Psoas muscle (tissue), 7 donors: ENCODE measurements at regions not wholly inside any gene's neighbourhood (a gene's known extent, or its start where the extent isn't known, plus 50 kb on each side); places are given as distances from the start of the nearest gene placed in this dataset.

Source experiments
- ATAC-seq, 4 donors: fragments of 200-7000 bp; cut with Tn5 transposase; one replicate each; pipeline ENCODE4 v1.9.1; 2020; ENCODE audit warnings: moderate library complexity in 3 of 4, mild to moderate bottlenecking in 2 of 4
- DNase-seq, 2 donors: peaks; one replicate each; pipeline ENCODE4 v3.0.0-alpha.2; 2020
- H3K27ac ChIP-seq: fragments of 200-600 bp; one replicate; pipeline ENCODE4 v1.8.0; 2022
- H3K27me3 ChIP-seq, 3 donors: fragments of 200-600 bp in 1 of 3; one replicate each; pipeline versions ENCODE4 v1.6.1 to v1.8.0; 2013 to 2022; ENCODE audit warnings: low read length in 2 of 3, mild to moderate bottlenecking in 2 of 3, moderate library complexity in 1 of 3; ENCODE audit not compliant: insufficient read depth in 3 of 3
- H3K36me3 ChIP-seq, 2 donors: fragments of 200-600 bp in 1 of 2; one replicate each; pipeline versions ENCODE4 v1.6.1 to v1.8.0; 2013 to 2022; ENCODE audit warnings: low read depth in 1 of 2, mild to moderate bottlenecking in 1 of 2, moderate library complexity in 1 of 2; ENCODE audit not compliant: insufficient read depth in 1 of 2
- H3K4me1 ChIP-seq: fragments of 200-600 bp; one replicate; pipeline ENCODE4 v1.8.0; 2022
- H3K4me3 ChIP-seq: fragments of 200-600 bp; one replicate; pipeline ENCODE4 v1.8.0; 2022; ENCODE audit warnings: mild to moderate bottlenecking
- H3K9me3 ChIP-seq: fragments of 200-600 bp; one replicate; pipeline ENCODE4 v1.8.0; 2022
- CTCF ChIP-seq: fragments of 200-600 bp; IDR thresholded peaks from one replicate; pipeline ENCODE4 v1.8.0; 2022; ENCODE audit warnings: antibody characterized with exemption
- WGBS, 3 donors: extraction: QIAGEN DNeasy Blood & Tissue Kit; methylation state at CpG; one replicate each; pipeline versions ENCODE4 v1.1.6 to v1.1.7; 2013; 5-methylcytosine and 5-hydroxymethylcytosine counted together
- intact Hi-C, 2 donors: fragments of 100-400 bp; cut with DNase I; formaldehyde crosslinking; loops; one replicate each; pipeline versions ENCODE4 v1.11.0 to v1.14.2; 2022
- donor health status: healthy with polysubstance abuse.
- donor health status: DM: no; HTN: no; CAD: no; lungs with moderate emphysema.
- donor health status: Bipolar disorder and iron deficiency.
- donor health status: healthy.
- donor health status: DM: yes; HTN: yes; CAD: no.
- donor health status: DM: no; HTN: no; CAD: no.
- donor health status: DM: yes; HTN: yes; CAD: no.

GRCh38 chr17:56678249-56679114, 85.0 kb downstream of the NOG start:
- 7 to 12% (median 8%) methylated on average over 37 of the region's 37 CpGs for WGBS, 3 donors
- intact Hi-C loops = loop anchor here (5.0 to 10.0 kb wide), 4 partner anchors 86 to 174 kb away; partner anchors contain the start of gene NOG (in 1 of the 2)
- DNase-seq = no peak
- Histone ChIP-seq H3K4me3 (peak overlapping the region; percentile 61), H3K9me3 (no peaks in the 10 kb centered on the region), H3K27ac (no peak overlapping the region), H3K27me3 (peaks cover 0 to 13% (median 2%) of the 10 kb centered on the region in 3 donors), H3K36me3 (no peaks in the 10 kb centered on the region), H3K4me1 (no peaks in the 10 kb centered on the region)
- peak; percentile 41 to 77 (median 51) for ATAC-seq
- TF ChIP-seq CTCF = no peak

- Histone ChIP-seq H3K9me3 (no peaks in the 10 kb centered on the region), H3K27ac (no peak overlapping the region), H3K27me3 (peaks cover 0 to 15% (median 2%) of the 10 kb centered on the region in 3 donors), H3K4me1 (no peaks in the 10 kb centered on the region), H3K36me3 (no peaks in the 10 kb centered on the region), H3K4me3 (peak overlapping the region; percentile 61)
- DNase-seq (peak in 1 of 2 donors; percentile 32), ATAC-seq (peak in 3 of 4 donors; percentile 47 to 81 (median 60))
- peak; percentile 57 for TF ChIP-seq CTCF
- 9 to 10% (median 10%) methylated on average over 12 of the region's 12 CpGs for WGBS, 3 donors
- intact Hi-C loops = loop anchor here (5.0 to 10.0 kb wide), 4 partner anchors 87 to 174 kb away; partner anchors contain the start of gene NOG (in 1 of the 2)
These were observed 85.7 kb downstream of the NOG start for GRCh38 chr17:56679115-56679776.

- peaks cover 0 to 15% (median 2%) of the 10 kb centered on the region in 3 donors for H3K27me3 ChIP-seq
- intact Hi-C loops = loop anchor here (5.0 to 10.0 kb wide), 4 partner anchors 88 to 175 kb away; partner anchors contain the start of gene NOG (in 1 of the 2)
These were observed 86.4 kb downstream of the NOG start for GRCh38 chr17:56679777-56680422.

GRCh38 chr17:56680676-56681075, 87.2 kb downstream of the NOG start:
- no peak for DNase-seq
- WGBS, 3 donors = 62 to 64% (median 64%) methylated on average over 3 of the region's 3 CpGs
- H3K36me3 ChIP-seq = no peaks in the 10 kb centered on the region
- ATAC-seq = no peak
- no peak for TF ChIP-seq CTCF
- no peaks in the 10 kb centered on the region for H3K4me1 ChIP-seq
- H3K27ac ChIP-seq = no peak overlapping the region
- H3K27me3 ChIP-seq = peaks cover 0 to 15% (median 2%) of the 10 kb centered on the region in 3 donors
- H3K4me3 ChIP-seq = no peak overlapping the region
- intact Hi-C loops = no loop called here
- H3K9me3 ChIP-seq = no peaks in the 10 kb centered on the region

More at GRCh38 chr17:56679777-56680422, 86.4 kb downstream of the NOG start:
- ATAC-seq (no peak), DNase-seq (no peak)
- no peak for TF ChIP-seq CTCF
- Histone ChIP-seq H3K36me3 (no peaks in the 10 kb centered on the region), H3K4me1 (no peaks in the 10 kb centered on the region), H3K9me3 (no peaks in the 10 kb centered on the region), H3K27ac (no peak overlapping the region), H3K4me3 (no peak overlapping the region)
- 71 to 77% (median 74%) methylated on average over 6 of the region's 6 CpGs for WGBS, 3 donors
